Osteoblast (primary cell): ENCODE measurements at regions not wholly inside any gene's neighbourhood (a gene's known extent, or its start where the extent isn't known, plus 50 kb on each side); places are given as distances from the start of the nearest gene placed in this dataset.

Experiments used
- DNase-seq: peaks from one replicate; pipeline ENCODE4 v3.0.0; 2011; ENCODE audit warnings: low spot score, mixed read lengths; ENCODE audit not compliant: insufficient read length; ENCODE audit errors: missing footprints
- H2AFZ ChIP-seq: 2 replicates; pipeline ENCODE4 v1.6.0; 2011; ENCODE audit warnings: mild to moderate bottlenecking, low read length
- H3K27ac ChIP-seq: 2 replicates; pipeline ENCODE4 v1.5.1; 2011; ENCODE audit warnings: mild to moderate bottlenecking, low read depth, low read length, moderate library complexity
- H3K27me3 ChIP-seq: 2 replicates; pipeline ENCODE4 v1.6.0; 2012; ENCODE audit warnings: mild to moderate bottlenecking, control low read depth, inconsistent platforms, low read length, moderate library complexity; ENCODE audit not compliant: insufficient read depth
- H3K36me3 ChIP-seq: 2 replicates; pipeline ENCODE4 v1.5.1; 2011; ENCODE audit warnings: mild to moderate bottlenecking, low read length, control low read depth, moderate library complexity; ENCODE audit not compliant: insufficient read depth
- H3K4me1 ChIP-seq: 2 replicates; pipeline ENCODE4 v1.5.1; 2011; ENCODE audit warnings: mild to moderate bottlenecking, low read length, control low read depth, moderate library complexity; ENCODE audit not compliant: insufficient read depth
- H3K4me2 ChIP-seq: 2 replicates; pipeline ENCODE4 v1.6.0; 2011; ENCODE audit warnings: mild to moderate bottlenecking, low read length; ENCODE audit not compliant: insufficient read depth
- H3K4me3 ChIP-seq: fragments of 200-600 bp; sonication (generic); 3 replicates; pipeline ENCODE4 v1.5.1; 2012; ENCODE audit warnings: mild to moderate bottlenecking, low read length, inconsistent platforms; ENCODE audit not compliant: insufficient read depth
- H3K79me2 ChIP-seq: 2 replicates; pipeline ENCODE4 v1.6.0; 2012; ENCODE audit warnings: mild to moderate bottlenecking, low read length, control low read depth, inconsistent platforms; ENCODE audit not compliant: insufficient read depth
- H3K9me3 ChIP-seq: 2 replicates; pipeline ENCODE4 v1.5.1; 2011; ENCODE audit warnings: low read depth, low read length, control low read depth
- H4K20me1 ChIP-seq: 2 replicates; pipeline ENCODE4 v1.6.0; 2012; ENCODE audit warnings: mild to moderate bottlenecking, low read length, control low read depth; ENCODE audit not compliant: insufficient read depth
- TF ChIP-seq, protein P1 (sequence below): IDR thresholded peaks from 2 replicates; pipeline ENCODE4 v1.5.1; 2011; ENCODE audit warnings: mild to moderate bottlenecking, low read depth, low read length, moderate library complexity; ENCODE audit errors: extremely low read depth

GRCh38 chr12:84727961-84728360, 184.6 kb downstream of the SLC6A15 start:
- DNase-seq = no peak
- TF ChIP-seq, protein P1, sequence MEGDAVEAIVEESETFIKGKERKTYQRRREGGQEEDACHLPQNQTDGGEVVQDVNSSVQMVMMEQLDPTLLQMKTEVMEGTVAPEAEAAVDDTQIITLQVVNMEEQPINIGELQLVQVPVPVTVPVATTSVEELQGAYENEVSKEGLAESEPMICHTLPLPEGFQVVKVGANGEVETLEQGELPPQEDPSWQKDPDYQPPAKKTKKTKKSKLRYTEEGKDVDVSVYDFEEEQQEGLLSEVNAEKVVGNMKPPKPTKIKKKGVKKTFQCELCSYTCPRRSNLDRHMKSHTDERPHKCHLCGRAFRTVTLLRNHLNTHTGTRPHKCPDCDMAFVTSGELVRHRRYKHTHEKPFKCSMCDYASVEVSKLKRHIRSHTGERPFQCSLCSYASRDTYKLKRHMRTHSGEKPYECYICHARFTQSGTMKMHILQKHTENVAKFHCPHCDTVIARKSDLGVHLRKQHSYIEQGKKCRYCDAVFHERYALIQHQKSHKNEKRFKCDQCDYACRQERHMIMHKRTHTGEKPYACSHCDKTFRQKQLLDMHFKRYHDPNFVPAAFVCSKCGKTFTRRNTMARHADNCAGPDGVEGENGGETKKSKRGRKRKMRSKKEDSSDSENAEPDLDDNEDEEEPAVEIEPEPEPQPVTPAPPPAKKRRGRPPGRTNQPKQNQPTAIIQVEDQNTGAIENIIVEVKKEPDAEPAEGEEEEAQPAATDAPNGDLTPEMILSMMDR = no peak
- Histone ChIP-seq H3K4me3 (no peak overlapping the region), H3K79me2 (no peaks in the 10 kb centered on the region), H3K27me3 (no peaks in the 10 kb centered on the region), H4K20me1 (no peaks in the 10 kb centered on the region), H3K36me3 (no peaks in the 10 kb centered on the region), H3K9me3 (no peaks in the 10 kb centered on the region), H3K4me1 (no peaks in the 10 kb centered on the region), H3K4me2 (no peak overlapping the region), H3K27ac (no peak overlapping the region), H2AFZ (no peak overlapping the region)

DNA sequence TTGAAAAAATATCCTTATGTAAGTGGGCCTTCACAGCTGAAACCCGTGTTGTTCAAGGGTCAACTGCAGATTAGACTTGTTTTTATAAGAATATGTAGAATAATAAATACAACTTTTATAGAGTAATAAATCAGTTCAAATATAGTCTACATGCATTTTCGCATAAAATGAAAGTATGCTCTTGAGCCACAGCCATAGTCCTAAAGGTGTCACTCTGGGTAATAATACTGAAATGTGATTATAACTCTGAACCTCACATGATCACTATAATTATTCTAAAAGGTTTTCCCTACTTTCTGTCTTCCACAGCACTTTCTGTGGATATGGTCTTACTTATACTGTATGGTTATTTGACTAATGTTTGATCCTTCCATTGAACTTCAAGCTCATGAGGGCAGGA, 185.8 kb downstream of the SLC6A15 start:
- no peak overlapping the region for H3K4me3 ChIP-seq
- TF ChIP-seq, protein P1 = no peak
- no peaks in the 10 kb centered on the region for H3K36me3 ChIP-seq
- no peak overlapping the region for H3K4me2 ChIP-seq
- no peaks in the 10 kb centered on the region for H3K9me3 ChIP-seq
- H2AFZ ChIP-seq = no peak overlapping the region
- no peaks in the 10 kb centered on the region for H3K27me3 ChIP-seq
- H3K4me1 ChIP-seq = no peaks in the 10 kb centered on the region
- H3K27ac ChIP-seq = no peak overlapping the region
- no peaks in the 10 kb centered on the region for H3K79me2 ChIP-seq
- no peaks in the 10 kb centered on the region for H4K20me1 ChIP-seq
- DNase-seq = no peak

DNA sequence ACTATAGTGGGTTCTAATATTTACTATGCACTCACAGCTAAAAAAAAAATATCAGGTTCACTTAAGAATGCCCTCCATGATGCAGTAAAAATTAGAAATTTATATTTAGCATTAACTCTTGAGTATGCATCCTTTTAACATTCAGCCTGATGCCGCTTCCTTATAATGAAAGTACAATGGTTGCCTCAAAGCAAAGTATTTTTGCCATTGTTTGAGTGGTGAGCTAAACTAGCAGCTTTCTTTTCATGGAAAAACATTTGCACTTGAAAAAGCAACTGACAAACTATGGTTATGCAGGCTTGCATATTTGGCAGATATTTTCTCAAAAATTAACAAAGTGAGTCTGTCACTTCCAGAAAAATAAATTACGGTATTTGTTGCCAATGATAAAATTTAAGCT, 188.6 kb downstream of the SLC6A15 start:
- TF ChIP-seq, protein P1 = no peak
- Histone ChIP-seq H2AFZ (no peak overlapping the region), H3K27me3 (no peaks in the 10 kb centered on the region), H3K36me3 (no peaks in the 10 kb centered on the region), H4K20me1 (no peaks in the 10 kb centered on the region), H3K4me3 (no peak overlapping the region), H3K9me3 (no peaks in the 10 kb centered on the region), H3K4me1 (no peaks in the 10 kb centered on the region), H3K4me2 (no peak overlapping the region), H3K27ac (no peak overlapping the region), H3K79me2 (no peaks in the 10 kb centered on the region)
- no peak for DNase-seq

DNA sequence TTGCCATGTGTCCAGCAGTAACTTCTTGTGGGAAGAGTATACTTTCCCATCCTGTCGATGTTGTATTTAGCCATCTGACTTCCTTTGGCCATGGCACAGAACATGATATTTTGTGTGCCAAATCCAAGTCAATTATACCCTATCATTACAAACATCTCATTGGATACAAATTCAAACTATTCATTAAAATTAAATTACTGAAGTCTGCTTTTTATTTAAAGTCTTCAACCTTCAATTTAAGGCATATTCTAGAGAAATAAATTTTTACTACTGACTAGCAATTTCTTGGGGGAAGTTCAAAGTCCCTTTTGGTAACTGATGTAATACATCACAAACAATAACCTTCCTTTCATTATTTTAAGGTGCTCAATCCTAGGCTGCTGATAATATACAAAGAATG, 192.6 kb downstream of the SLC6A15 start:
- DNase-seq = no peak
- Histone ChIP-seq H3K27me3 (no peaks in the 10 kb centered on the region), H3K79me2 (no peaks in the 10 kb centered on the region), H3K4me1 (no peaks in the 10 kb centered on the region), H4K20me1 (no peaks in the 10 kb centered on the region), H3K4me3 (no peak overlapping the region), H3K36me3 (no peaks in the 10 kb centered on the region), H3K4me2 (no peak overlapping the region), H2AFZ (no peak overlapping the region), H3K9me3 (no peaks in the 10 kb centered on the region), H3K27ac (no peak overlapping the region)
- TF ChIP-seq, protein P1 = no peak
